ENCODE measurements at regions not wholly inside any gene's neighbourhood (a gene's known extent, or its start where the extent isn't known, plus 50 kb on each side); places are given as distances from the start of the nearest gene placed in this dataset.

- no peak for DNase-seq
Measured at GRCh38 chr12:19836056-19836455, 396.8 kb downstream of the AEBP2 start.

GRCh38 chr12:19836456-19836855 is 397.2 kb downstream of the AEBP2 start:
- DNase-seq, result no peak

GRCh38 chr12:19837543-19837942 is 398.3 kb downstream of the AEBP2 start:
- DNase-seq, result no peak

GRCh38 chr12:19841451-19841850 is 402.2 kb downstream of the AEBP2 start:
- DNase-seq, result no peak

GRCh38 chr12:19842116-19842515 is 402.8 kb downstream of the AEBP2 start:
- DNase-seq, result no peak

DNA sequence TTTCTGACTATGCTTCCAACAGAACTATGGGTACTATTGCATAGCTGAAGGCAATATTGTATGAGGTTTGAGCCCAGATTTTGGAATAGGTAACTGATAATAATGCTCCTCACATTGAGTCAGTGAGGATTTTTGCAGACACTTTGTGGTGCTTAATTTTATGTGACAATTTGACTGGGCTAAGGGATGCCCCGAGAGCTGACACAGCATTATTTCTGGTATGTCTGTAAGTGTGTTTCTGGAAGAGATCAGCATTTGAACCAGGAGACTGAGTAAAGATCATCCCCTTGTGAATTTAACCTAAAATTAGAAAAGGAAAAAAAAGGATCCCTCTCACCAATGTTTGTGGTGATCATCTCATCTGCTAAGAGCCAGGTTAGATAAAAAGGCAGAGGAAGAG is 404.9 kb downstream of the AEBP2 start:
- no peak for DNase-seq

DNA sequence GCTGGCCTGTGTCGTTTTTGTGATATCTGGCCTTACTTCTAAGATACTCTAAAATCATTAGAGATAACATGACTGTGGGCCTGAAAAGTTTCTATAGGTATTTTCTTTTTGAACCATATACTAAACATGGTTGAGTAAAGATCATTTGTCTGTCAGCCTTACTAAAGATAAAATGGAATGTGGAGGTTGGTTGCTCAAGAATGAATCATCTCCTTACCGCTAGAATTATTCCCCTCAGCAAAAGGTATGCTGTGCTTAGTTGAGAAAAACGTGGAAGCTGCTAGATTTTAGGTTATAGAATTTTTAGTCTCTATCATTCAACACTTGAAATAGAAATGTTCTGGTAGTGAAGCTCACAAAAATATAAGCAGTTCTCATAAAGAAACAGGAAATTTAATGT is 407.3 kb downstream of the AEBP2 start:
- no peak for DNase-seq

- DNase-seq, result no peak
Measured at GRCh38 chr12:19847294-19848059, 408.2 kb downstream of the AEBP2 start.

DNA sequence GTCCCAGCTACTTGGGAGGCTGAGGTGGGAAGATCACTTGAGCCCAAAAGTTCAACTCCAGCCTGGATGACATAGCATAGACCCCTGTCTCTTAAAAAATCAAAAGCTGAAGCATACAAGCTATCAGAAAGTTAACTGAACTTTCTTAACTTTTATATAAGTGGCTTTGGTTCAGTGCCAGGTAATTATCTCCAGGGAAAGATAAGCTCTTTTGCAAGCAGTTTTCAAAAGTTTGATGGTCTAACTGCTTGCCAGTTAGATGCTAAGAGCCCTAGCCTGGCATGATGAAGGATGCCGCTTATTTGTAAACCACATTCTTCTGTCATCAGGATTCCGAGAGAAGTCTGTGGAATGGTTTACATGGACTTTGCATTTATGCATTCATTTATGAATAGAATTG is 409.1 kb downstream of the AEBP2 start:
- no peak for DNase-seq

DNA sequence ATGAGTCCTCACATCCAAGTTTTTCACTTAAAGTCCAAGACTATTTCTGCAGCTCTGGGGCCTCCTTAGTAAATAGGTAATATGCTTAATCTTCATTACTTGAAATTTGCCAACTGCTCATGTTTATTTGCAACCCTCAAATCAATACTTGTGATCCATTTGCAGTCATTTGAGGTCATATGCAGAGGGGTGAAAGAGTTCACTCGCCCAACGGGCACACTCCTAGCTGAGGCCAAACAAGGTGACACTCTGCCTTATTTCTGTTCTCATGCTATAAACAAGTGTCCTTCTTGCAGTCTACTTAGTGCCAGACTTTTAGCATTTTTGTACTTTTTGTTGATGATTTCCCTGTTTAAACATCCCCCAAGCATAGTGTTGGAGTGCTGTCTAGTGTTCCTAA is 409.9 kb downstream of the AEBP2 start:
- DNase-seq, result no peak

- DNase-seq, result no peak
Measured at GRCh38 chr12:19850346-19851065, 411.2 kb downstream of the AEBP2 start.

DNA sequence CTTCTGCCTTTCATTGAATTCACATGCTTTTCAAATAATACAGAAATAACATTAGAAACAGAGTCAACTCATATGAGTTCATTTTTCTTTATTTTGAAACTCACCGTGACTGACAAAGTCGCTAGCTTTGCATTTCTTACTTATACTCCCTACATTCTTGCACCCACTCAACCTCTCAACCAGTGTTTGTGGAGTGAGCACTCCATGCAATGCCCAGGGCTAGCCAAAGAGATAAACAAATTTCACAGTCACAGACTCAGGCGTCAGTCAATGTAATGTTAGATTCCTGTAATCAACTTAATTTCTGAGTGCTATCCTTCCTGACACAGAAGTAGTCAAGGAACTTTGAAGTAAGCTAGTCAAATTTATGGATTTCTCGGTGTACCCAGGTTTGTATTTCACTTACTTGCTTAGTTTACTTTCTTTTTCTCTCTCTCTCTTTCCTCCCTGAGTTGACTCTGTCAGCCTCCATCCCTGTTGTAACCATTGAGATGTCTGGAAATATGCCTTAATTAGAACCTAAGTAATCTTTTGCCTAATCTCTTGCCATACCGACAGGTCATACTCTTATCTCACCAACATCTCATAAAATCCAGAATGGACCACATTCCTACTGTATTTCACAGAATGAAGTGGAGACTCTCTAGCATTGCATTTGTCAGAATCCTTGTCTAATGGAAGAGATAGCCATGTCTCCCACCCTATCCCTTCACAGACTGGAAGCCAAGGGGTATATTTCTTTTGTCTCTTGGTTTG is 413.0 kb downstream of the AEBP2 start:
- no peak for DNase-seq

GRCh38 chr12:19855851-19856250 is 416.6 kb downstream of the AEBP2 start:
- DNase-seq, result no peak

DNA sequence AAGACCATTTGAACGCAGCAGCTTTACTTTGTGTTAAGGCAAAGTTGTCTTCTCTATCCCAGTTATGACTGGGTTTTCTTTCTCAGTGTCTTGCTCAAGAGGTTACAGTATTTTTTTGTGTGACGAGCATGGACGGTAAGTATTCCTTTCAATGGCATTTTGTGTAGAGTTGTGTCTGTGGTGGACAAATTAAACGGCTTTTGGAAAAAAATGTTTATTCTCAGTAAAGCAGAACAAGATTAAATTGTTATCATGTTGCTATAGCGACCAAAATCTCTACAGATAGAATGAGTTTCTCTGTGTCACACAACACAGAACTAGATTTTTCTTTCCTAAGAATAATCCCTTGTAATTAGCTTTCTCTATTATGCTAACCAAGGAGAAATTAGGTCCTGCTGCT is 417.1 kb downstream of the AEBP2 start:
- DNase-seq, result no peak

GRCh38 chr12:19857204-19857603 is 417.9 kb downstream of the AEBP2 start:
- no peak for DNase-seq

GRCh38 chr12:19867151-19867550 is 427.9 kb downstream of the AEBP2 start:
- DNase-seq, result no peak

DNA sequence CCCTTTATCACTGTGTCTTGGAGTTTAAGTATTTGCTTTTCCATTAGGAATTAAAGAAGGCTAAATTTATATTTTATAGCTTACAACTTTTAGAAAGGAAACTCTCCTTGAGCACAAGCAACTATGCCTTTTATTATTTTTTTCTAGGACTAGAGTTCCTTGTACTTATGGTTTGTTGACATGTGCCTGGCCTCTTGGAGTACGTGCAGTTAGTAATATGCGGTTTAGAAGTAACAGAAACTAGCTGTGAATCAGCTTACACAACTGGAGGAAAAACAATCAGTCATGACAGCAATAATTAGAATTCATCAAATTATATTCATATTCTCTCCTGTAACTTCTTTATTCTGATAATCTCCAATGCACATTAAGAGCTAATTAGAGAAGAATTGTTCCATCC is 428.7 kb downstream of the AEBP2 start:
- DNase-seq, result no peak

GRCh38 chr12:19869413-19869812 is 430.1 kb downstream of the AEBP2 start:
- no peak for DNase-seq

DNA sequence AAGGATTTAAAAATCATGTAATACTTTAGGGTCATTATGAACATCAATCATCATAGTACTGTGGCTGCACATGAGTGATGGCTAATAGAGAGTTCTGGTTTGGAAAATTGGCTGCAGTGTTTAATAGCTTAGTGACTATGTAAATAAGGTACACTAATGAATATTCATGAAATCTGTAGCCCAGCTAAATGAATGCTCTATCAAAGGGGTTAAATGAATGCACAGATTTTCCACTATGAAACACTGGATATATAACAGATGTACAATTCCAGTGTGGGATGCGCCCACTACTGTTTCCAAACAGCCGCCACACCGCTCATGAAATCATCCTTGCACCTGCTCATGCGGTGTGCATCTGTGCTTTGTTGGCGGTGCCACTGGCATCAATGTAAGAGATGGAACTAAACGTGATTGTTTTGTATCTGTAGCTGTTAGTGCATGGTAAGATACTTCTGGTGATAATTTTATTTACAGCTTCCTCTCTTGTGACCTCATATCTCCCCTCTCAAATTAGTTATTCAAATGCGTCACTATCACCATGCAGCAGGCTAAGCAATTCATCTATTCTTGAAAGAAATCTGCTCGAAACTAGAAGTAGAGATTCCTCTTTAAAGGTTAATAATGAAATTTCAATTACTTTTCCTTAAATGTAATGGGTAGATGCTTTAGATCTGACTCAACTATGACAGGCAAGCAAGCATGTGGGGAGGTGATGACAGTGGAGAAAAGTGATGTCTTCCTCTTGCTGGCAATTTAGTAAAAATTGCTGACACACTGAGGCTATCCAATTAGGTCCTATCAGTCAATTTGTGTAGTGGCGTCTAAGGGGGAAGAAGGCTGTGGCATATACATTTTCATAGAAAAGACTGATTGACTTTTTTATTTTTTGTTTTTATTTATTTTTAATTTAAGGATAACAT is 433.6 kb downstream of the AEBP2 start:
- no peak for DNase-seq

- no peak for DNase-seq
Measured at GRCh38 chr12:19880076-19880475, 440.8 kb downstream of the AEBP2 start.

GRCh38 chr12:19880721-19881120 is 441.4 kb downstream of the AEBP2 start:
- DNase-seq, result no peak

DNA sequence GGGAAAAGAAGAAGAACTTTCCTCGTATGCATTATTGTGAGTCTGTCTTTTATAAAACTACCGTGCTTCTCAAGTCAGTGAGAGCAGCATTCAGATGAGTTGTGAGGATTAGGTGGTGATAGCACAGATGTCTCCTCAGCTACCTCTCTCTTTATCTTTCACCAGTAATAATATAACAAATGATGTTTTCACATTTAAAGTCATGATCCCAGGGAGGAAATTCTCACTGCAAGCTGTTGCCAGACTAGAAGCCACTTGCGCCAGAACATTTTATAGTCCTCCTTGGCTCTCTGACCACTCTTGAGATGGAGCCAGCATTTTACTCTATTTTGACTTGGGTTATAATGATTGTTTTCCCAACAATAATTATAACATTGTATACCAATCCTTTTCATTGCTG is 443.1 kb downstream of the AEBP2 start:
- DNase-seq, result no peak

DNA sequence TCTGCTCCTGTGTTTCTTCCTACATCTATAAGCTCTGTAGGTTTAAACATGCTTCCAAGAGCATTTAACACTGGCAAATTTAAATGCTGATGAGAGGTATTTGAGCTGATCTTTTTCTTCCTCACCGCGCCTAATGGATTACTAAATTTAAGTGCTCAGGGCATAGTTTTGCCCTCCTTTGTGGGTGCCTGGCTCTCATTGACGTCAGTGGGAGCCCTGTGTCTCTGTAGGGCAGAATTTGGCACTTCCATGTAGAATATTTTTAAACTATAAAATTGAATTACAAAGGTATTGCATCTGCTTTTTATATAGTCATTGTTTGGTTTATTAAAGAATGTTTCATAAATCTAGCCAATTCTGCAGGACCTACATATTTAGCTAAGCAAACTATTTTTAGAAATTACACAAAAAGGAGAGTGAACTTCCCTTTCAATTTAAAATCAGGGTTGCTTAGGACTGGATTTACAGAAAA is 444.8 kb downstream of the AEBP2 start:
- DNase-seq, result no peak

Measured in NCI-H187 treated with DMSO at 0.1 percent for 48 hours (cell line).